Osteocyte (in vitro differentiated cells): ENCODE measurements at regions not wholly inside any gene's neighbourhood (a gene's known extent, or its start where the extent isn't known, plus 50 kb on each side); places are given as distances from the start of the nearest gene placed in this dataset.
"Not testable (repeated sequence)": the region's sequence is repeated elsewhere in the genome, so short reads cannot be mapped to it uniquely, and the experiment has no call there.

ENCODE experiments used
- DNase-seq: peaks from one replicate; pipeline ENCODE4 v3.0.0; 2021; ENCODE audit warnings: mixed read lengths; ENCODE audit not compliant: unreplicated experiment; ENCODE audit errors: extremely low spot score
- H3K27ac Mint-ChIP-seq: one replicate; pipeline ENCODE4 v1.8.0; 2021; ENCODE audit warnings: mild to moderate bottlenecking, mixed read lengths; ENCODE audit not compliant: unreplicated experiment
- H3K27me3 Mint-ChIP-seq: one replicate; pipeline ENCODE4 v1.8.0; 2021; ENCODE audit warnings: mixed read lengths; ENCODE audit not compliant: unreplicated experiment
- H3K36me3 Mint-ChIP-seq: one replicate; pipeline ENCODE4 v1.8.0; 2021; ENCODE audit warnings: mixed read lengths; ENCODE audit not compliant: unreplicated experiment
- H3K4me1 Mint-ChIP-seq: one replicate; pipeline ENCODE4 v1.8.0; 2021; ENCODE audit warnings: mixed read lengths; ENCODE audit not compliant: unreplicated experiment
- H3K4me3 Mint-ChIP-seq: one replicate; pipeline ENCODE4 v1.8.0; 2021; ENCODE audit warnings: mild to moderate bottlenecking, moderate library complexity, mixed read lengths; ENCODE audit not compliant: unreplicated experiment
- H3K9me3 Mint-ChIP-seq: one replicate; pipeline ENCODE4 v1.8.0; 2021; ENCODE audit warnings: mixed read lengths; ENCODE audit not compliant: unreplicated experiment
- CTCF ChIP-seq: fragments of 200-600 bp; sonication (generic); IDR thresholded peaks from 2 replicates; pipeline ENCODE4 v1.5.0; 2021; ENCODE audit warnings: antibody characterized with exemption, mild to moderate bottlenecking, moderate library complexity

DNA sequence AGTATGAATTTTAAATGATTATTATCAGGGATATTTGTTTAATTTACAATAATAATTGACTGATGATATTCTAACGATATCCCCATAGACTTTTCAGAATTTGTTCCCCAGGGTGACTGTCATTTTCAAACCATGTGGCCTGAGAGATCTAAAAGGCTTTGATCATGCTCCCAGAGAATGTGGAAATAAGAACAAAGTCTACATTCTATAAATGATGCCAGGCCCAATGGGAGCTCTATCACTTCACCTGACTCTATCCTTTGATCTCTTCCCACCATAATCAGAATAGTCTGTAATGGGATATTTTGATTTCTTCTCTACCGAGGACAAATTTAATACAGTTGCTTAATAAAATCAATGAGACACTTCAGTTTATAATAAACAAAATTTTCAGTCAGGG, 483.4 kb upstream of the IRAK1BP1 start:
- peaks cover 2% of the 10 kb centered on the region for H3K36me3 Mint-ChIP-seq
- H3K27me3 Mint-ChIP-seq, result no peaks in the 10 kb centered on the region
- H3K9me3 Mint-ChIP-seq, result peaks cover 11% of the 10 kb centered on the region
- no peak overlapping the region for H3K4me3 Mint-ChIP-seq
- no peak for DNase-seq
- TF ChIP-seq CTCF, result no peak
- H3K4me1 Mint-ChIP-seq, result no peaks in the 10 kb centered on the region
- H3K27ac Mint-ChIP-seq, result no peak overlapping the region

- not testable (repeated sequence) for H3K9me3 Mint-ChIP-seq, H3K27ac Mint-ChIP-seq, H3K36me3 Mint-ChIP-seq, H3K27me3 Mint-ChIP-seq, DNase-seq, H3K4me3 Mint-ChIP-seq, H3K4me1 Mint-ChIP-seq
Observed at GRCh38 chr6:78386854-78387253, 480.5 kb upstream of the IRAK1BP1 start.

DNA sequence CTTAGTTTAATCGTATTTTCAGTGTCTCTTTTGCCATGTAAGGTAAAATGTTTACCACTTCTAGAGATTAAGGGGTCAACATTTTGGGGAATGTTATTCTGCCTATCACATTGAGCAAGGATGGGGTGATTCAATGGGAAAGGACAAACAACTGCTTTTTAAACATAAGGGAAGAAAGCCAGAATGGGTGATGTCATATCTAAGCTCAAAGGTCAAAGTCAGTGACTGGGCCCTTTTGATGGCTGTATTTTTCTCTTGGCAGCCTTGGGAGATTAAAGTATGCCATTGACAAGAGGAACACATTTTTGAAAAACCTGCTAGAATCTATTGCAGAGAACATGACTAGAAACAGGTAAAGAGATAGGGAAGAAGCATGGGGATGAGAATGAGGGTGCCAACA, 477.3 kb upstream of the IRAK1BP1 start:
- Mint-ChIP-seq H3K27ac (no peak overlapping the region), H3K36me3 (no peaks in the 10 kb centered on the region), H3K9me3 (peaks cover 7% of the 10 kb centered on the region), H3K27me3 (no peaks in the 10 kb centered on the region), H3K4me3 (no peak overlapping the region), H3K4me1 (no peaks in the 10 kb centered on the region)
- TF ChIP-seq CTCF, result no peak
- no peak for DNase-seq

- H3K9me3 Mint-ChIP-seq, result peaks cover 3% of the 10 kb centered on the region
- no peak overlapping the region for H3K4me3 Mint-ChIP-seq
- no peak for DNase-seq
- no peaks in the 10 kb centered on the region for H3K27me3 Mint-ChIP-seq
- H3K36me3 Mint-ChIP-seq, result no peaks in the 10 kb centered on the region
- H3K4me1 Mint-ChIP-seq, result no peaks in the 10 kb centered on the region
- TF ChIP-seq CTCF, result no peak
- H3K27ac Mint-ChIP-seq, result no peak overlapping the region
Observed at GRCh38 chr6:78397499-78397898, 469.9 kb upstream of the IRAK1BP1 start.

DNA sequence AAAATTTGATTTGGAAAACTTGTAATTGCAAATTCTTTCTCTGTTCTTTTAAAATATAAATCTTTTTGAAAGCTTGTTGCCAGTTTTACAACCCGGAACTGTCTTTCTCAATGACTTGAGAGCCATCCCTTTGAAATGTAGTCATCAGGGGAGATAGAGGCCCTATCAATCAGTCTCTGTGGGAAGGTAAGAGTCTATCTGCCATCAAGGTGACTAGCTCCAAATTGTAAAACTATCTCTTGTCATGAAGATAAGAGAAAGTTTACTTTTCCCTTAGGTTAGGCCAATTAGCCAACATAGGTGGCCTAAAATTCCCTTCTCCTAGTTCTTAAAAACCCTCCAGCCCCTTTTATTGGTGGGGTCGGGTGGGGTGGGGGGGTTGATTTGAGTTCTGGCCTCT, 469.1 kb upstream of the IRAK1BP1 start:
- H3K27ac Mint-ChIP-seq, result no peak overlapping the region
- H3K27me3 Mint-ChIP-seq, result no peaks in the 10 kb centered on the region
- no peak overlapping the region for H3K4me3 Mint-ChIP-seq
- no peaks in the 10 kb centered on the region for H3K36me3 Mint-ChIP-seq
- H3K9me3 Mint-ChIP-seq, result peaks cover 3% of the 10 kb centered on the region
- no peak for DNase-seq
- TF ChIP-seq CTCF, result no peak
- H3K4me1 Mint-ChIP-seq, result no peaks in the 10 kb centered on the region

DNA sequence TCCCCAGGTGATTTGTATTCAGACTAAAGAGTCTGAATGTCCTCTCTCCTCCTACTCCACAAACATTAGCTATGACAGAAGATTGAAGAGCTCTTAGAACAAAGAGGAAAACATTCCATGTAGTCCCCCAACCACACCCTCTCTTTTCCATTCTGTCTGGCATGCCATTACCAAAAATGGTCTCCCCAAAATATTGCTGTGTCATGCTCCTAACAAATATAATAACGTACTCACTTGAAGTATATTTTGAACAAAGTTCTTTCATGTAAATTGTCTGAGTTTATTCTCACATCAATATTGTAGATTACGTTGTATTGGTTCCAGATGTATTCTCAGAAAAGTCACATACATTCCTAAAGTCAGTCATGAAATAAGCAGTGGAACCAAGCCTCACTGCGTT, 467.3 kb upstream of the IRAK1BP1 start:
- H3K27ac Mint-ChIP-seq, result no peak overlapping the region
- H3K4me3 Mint-ChIP-seq, result no peak overlapping the region
- H3K9me3 Mint-ChIP-seq, result peaks cover 3% of the 10 kb centered on the region
- H3K4me1 Mint-ChIP-seq, result no peaks in the 10 kb centered on the region
- TF ChIP-seq CTCF, result no peak
- no peaks in the 10 kb centered on the region for H3K36me3 Mint-ChIP-seq
- no peaks in the 10 kb centered on the region for H3K27me3 Mint-ChIP-seq
- DNase-seq, result no peak
